ENCODE measurements at regions not wholly inside any gene's neighbourhood (a gene's known extent, or its start where the extent isn't known, plus 50 kb on each side); places are given as distances from the start of the nearest gene placed in this dataset.

- 86% methylated on average over 13 of the region's 13 CpGs for WGBS
- no peak for DNase-seq (ENCODE audit: extremely low spot score)
- Histone ChIP-seq H3K4me1 (ENCODE audit: insufficient read depth) (no peaks in the 10 kb centered on the region), H3K4me3 (ENCODE audit: low read depth, low read length) (no peak overlapping the region), H3K27ac (ENCODE audit: low read depth) (no peak overlapping the region), H3K36me3 (ENCODE audit: insufficient read depth) (no peaks in the 10 kb centered on the region)
These were observed 68.0 kb upstream of the RIOK3 start for GRCh38 chr18:23384778-23385736.

GRCh38 chr18:23386317-23386716, 66.8 kb upstream of the RIOK3 start:
- no peak overlapping the region for H3K27ac ChIP-seq (ENCODE audit: low read depth)
- no peaks in the 10 kb centered on the region for H3K36me3 ChIP-seq (ENCODE audit: insufficient read depth)
- 79% methylated on average over 3 of the region's 3 CpGs for WGBS
- no peaks in the 10 kb centered on the region for H3K4me1 ChIP-seq (ENCODE audit: insufficient read depth)
- DNase-seq (ENCODE audit: extremely low spot score) = no peak
- no peak overlapping the region for H3K4me3 ChIP-seq (ENCODE audit: low read depth, low read length)

- Histone ChIP-seq H3K36me3 (ENCODE audit: insufficient read depth) (no peaks in the 10 kb centered on the region), H3K27ac (ENCODE audit: low read depth) (no peak overlapping the region), H3K4me3 (ENCODE audit: low read depth, low read length) (no peak overlapping the region), H3K4me1 (ENCODE audit: insufficient read depth) (no peaks in the 10 kb centered on the region)
- 85% methylated on average over 4 of the region's 4 CpGs for WGBS
- no peak for DNase-seq (ENCODE audit: extremely low spot score)
These were observed 65.8 kb upstream of the RIOK3 start for GRCh38 chr18:23387265-23387664.

GRCh38 chr18:23388357-23388756, 64.7 kb upstream of the RIOK3 start:
- Histone ChIP-seq H3K4me1 (ENCODE audit: insufficient read depth) (no peaks in the 10 kb centered on the region), H3K27ac (ENCODE audit: low read depth) (no peak overlapping the region), H3K36me3 (ENCODE audit: insufficient read depth) (no peaks in the 10 kb centered on the region), H3K4me3 (ENCODE audit: low read depth, low read length) (no peak overlapping the region)
- WGBS = 89% methylated on average over 4 of the region's 4 CpGs
- no peak for DNase-seq (ENCODE audit: extremely low spot score)

GRCh38 chr18:23391156-23391555, 61.9 kb upstream of the RIOK3 start:
- Histone ChIP-seq H3K4me1 (ENCODE audit: insufficient read depth) (no peaks in the 10 kb centered on the region), H3K27ac (ENCODE audit: low read depth) (no peak overlapping the region), H3K4me3 (ENCODE audit: low read depth, low read length) (no peak overlapping the region), H3K36me3 (ENCODE audit: insufficient read depth) (no peaks in the 10 kb centered on the region)
- 93% methylated on average over 3 of the region's 3 CpGs for WGBS
- DNase-seq (ENCODE audit: extremely low spot score) = no peak

- no peaks in the 10 kb centered on the region for H3K4me1 ChIP-seq (ENCODE audit: insufficient read depth)
- no peak overlapping the region for H3K4me3 ChIP-seq (ENCODE audit: low read depth, low read length)
- WGBS = 85% methylated on average over 3 of the region's 3 CpGs
- DNase-seq (ENCODE audit: extremely low spot score) = no peak
- no peaks in the 10 kb centered on the region for H3K36me3 ChIP-seq (ENCODE audit: insufficient read depth)
- H3K27ac ChIP-seq (ENCODE audit: low read depth) = no peak overlapping the region
These were observed 55.2 kb upstream of the RIOK3 start for GRCh38 chr18:23397907-23398306.

GRCh38 chr18:23398401-23398800, 54.7 kb upstream of the RIOK3 start:
- 77% methylated on average over 4 of the region's 4 CpGs for WGBS

GRCh38 chr18:23399067-23399466, 54.0 kb upstream of the RIOK3 start:
- Histone ChIP-seq H3K36me3 (ENCODE audit: insufficient read depth) (no peaks in the 10 kb centered on the region), H3K27ac (ENCODE audit: low read depth) (no peak overlapping the region), H3K4me1 (ENCODE audit: insufficient read depth) (no peaks in the 10 kb centered on the region), H3K4me3 (ENCODE audit: low read depth, low read length) (no peak overlapping the region)
- no peak for DNase-seq (ENCODE audit: extremely low spot score)
- 87% methylated on average over 5 of the region's 5 CpGs for WGBS

More at GRCh38 chr18:23398401-23398800, 54.7 kb upstream of the RIOK3 start:
- DNase-seq (ENCODE audit: extremely low spot score) = no peak
- Histone ChIP-seq H3K4me3 (ENCODE audit: low read depth, low read length) (no peak overlapping the region), H3K4me1 (ENCODE audit: insufficient read depth) (no peaks in the 10 kb centered on the region), H3K36me3 (ENCODE audit: insufficient read depth) (no peaks in the 10 kb centered on the region), H3K27ac (ENCODE audit: low read depth) (no peak overlapping the region)

- H3K4me1 ChIP-seq (ENCODE audit: insufficient read depth) = no peaks in the 10 kb centered on the region
- H3K27ac ChIP-seq (ENCODE audit: low read depth) = no peak overlapping the region
- DNase-seq (ENCODE audit: extremely low spot score) = no peak
- H3K36me3 ChIP-seq (ENCODE audit: insufficient read depth) = no peaks in the 10 kb centered on the region
- 91% methylated on average over 3 of the region's 3 CpGs for WGBS
- no peak overlapping the region for H3K4me3 ChIP-seq (ENCODE audit: low read depth, low read length)
These were observed 52.2 kb upstream of the RIOK3 start for GRCh38 chr18:23400918-23401317.

- WGBS = 81% methylated on average over 10 of the region's 10 CpGs
- Histone ChIP-seq H3K36me3 (ENCODE audit: insufficient read depth) (no peaks in the 10 kb centered on the region), H3K27ac (ENCODE audit: low read depth) (no peak overlapping the region), H3K4me3 (ENCODE audit: low read depth, low read length) (no peak overlapping the region), H3K4me1 (ENCODE audit: insufficient read depth) (no peaks in the 10 kb centered on the region)
- DNase-seq (ENCODE audit: extremely low spot score) = no peak
These were observed 51.4 kb upstream of the RIOK3 start for GRCh38 chr18:23401400-23402347.

Data from urinary bladder (tissue), 3 donors.